LNCaP clone FGC (cell line): ENCODE measurements at regions not wholly inside any gene's neighbourhood (a gene's known extent, or its start where the extent isn't known, plus 50 kb on each side); places are given as distances from the start of the nearest gene placed in this dataset.

ENCODE experiments used
- DNase-seq: peaks from one replicate; pipeline ENCODE4 v3.0.0-alpha.2; 2011; ENCODE audit warnings: low read depth
- H3K4me3 ChIP-seq: 2 replicates; pipeline ENCODE4 v1.5.1; 2011; ENCODE audit warnings: mild to moderate bottlenecking, low read depth, low read length, control low read depth
- TF ChIP-seq, protein P1 (sequence below): IDR thresholded peaks from 2 replicates; pipeline ENCODE4 v1.5.1; 2012; ENCODE audit warnings: mild to moderate bottlenecking; ENCODE audit not compliant: control insufficient read depth, insufficient read depth; ENCODE audit errors: extremely low read depth

DNA sequence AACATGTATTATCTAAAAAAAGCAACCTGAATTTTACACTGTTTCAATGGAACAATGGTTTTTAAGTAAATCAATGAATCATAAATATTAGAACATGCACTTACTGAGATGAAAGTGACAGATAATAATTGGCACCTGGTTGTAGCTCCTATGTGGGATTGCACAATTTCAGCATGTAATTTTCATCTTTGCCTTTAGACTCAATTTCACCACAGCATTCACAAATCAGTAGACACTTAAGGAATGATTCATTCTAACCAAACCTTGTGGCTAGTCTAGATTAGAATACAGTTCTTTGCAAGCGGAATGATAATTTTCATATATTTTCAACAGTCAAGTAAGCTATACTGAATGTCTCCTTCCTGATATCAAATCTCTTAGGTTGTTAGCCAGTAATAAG, 853.4 kb downstream of the KCNT2 start:
- TF ChIP-seq, protein P1, sequence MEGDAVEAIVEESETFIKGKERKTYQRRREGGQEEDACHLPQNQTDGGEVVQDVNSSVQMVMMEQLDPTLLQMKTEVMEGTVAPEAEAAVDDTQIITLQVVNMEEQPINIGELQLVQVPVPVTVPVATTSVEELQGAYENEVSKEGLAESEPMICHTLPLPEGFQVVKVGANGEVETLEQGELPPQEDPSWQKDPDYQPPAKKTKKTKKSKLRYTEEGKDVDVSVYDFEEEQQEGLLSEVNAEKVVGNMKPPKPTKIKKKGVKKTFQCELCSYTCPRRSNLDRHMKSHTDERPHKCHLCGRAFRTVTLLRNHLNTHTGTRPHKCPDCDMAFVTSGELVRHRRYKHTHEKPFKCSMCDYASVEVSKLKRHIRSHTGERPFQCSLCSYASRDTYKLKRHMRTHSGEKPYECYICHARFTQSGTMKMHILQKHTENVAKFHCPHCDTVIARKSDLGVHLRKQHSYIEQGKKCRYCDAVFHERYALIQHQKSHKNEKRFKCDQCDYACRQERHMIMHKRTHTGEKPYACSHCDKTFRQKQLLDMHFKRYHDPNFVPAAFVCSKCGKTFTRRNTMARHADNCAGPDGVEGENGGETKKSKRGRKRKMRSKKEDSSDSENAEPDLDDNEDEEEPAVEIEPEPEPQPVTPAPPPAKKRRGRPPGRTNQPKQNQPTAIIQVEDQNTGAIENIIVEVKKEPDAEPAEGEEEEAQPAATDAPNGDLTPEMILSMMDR = no peak
- DNase-seq = no peak
- no peak overlapping the region for H3K4me3 ChIP-seq

DNA sequence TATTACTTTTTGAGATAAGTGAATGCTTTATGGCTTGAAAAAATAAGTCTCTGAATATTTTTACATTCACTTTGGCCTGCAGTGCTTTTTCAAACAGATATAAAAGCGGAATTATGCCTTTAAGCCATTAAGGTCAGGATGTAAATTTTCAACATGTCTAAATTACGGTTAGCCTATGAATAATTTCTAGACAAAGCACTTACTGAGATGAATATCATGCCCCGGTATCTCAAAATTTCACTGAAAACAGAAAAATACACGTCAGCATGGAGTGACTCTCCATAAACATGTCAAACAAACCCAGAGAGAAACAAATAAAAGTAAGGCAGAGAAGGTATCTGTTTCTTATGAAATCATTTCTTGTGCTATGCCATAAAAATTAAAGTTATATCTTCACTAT, 853.9 kb downstream of the KCNT2 start:
- TF ChIP-seq, protein P1 = no peak
- no peak overlapping the region for H3K4me3 ChIP-seq
- DNase-seq = no peak

DNA sequence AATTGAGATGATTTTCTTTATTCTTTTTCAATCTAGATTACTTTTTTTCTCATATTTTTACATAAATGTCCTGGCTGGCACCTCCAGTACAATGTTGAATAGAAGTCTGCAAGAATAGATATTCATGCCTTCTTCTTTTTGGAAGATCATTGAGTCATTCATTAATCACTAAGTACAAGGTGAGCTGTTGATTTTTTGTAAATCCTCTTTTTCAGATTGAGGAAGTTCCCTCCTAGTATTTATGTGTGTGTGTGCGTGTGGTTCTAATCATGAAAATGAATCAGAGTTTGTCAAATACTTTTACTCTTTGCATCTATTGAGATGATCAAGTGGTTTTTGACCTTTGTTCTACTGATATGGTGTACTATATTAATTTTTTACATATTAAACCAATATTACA, 859.3 kb downstream of the KCNT2 start:
- TF ChIP-seq, protein P1 = no peak
- H3K4me3 ChIP-seq = no peak overlapping the region
- no peak for DNase-seq

DNA sequence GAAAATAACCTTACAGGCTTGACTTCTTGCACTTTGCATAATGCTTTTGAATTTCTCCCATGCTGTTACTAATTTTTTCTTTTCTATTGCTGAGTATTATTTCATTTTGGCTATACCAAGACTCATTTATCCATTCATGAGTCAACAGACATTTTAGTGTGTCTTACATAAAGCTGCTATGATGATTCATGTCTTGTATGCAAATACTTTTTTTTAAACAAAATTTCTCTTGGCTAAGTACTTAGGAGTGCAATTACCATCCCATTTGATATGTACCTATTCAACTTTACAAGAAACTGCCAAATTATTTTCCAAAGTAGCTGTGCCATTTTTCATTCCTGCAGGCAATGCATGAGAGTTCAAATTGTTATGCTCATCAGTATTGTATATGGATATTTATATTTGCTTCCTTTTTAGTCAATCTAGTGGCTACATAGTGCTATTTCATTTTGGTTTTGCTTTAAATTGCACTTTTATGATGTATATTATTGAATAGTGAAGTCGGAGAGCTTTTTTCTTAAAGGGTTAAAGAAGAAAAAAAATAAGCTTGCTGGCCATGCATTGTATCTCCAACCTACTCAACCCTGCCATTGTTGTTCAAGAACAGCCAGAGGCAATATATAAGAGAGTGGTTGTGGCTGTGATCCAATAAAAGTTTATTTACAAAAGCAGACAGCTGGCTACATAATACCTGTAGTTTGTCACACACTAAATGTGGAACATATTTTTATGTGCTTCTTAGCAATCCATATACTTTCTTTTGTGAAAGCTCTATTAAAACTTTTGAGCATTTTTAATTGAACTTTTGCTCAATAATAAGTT, 862.8 kb downstream of the KCNT2 start:
- no peak overlapping the region for H3K4me3 ChIP-seq
- DNase-seq = no peak
- TF ChIP-seq, protein P1 = no peak

DNA sequence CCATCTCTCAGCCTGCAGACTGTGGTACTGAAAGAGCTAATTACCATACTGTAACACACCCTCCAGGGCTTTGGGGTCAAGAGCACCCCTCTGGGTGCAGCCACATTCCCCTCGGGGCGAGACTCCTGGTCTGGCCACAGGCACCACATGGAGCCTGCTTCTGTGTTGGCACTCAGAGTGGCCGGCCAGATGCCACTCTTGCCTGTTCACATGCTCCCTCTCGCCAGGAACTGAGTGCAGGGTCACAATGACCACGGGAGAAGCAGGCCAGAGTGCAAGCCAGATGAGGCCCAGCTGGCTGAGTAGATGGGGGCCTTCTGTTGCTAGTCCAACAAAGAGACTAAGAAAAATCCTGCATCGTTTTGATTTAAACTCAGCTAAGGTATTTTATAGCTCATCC, 864.0 kb downstream of the KCNT2 start:
- no peak for DNase-seq
- no peak overlapping the region for H3K4me3 ChIP-seq
- TF ChIP-seq, protein P1 = no peak

DNA sequence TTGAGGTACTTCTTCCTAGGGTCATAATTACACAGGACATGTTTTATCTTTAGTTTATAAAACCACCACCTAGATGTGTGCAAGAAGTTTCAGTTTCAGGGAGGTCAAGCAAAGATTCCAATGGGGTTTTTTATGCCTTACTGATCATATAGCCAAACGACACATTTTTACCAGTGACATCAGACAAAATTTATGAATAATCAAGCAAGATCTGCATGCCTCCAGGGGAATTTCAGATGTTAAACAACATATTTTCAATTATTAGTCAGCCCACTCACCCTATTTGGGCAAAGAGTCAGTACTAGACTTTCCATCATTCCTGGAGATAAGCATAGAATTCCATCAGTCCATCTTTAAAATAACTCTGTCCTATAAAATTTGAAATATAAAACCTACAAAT, 867.4 kb downstream of the KCNT2 start:
- no peak overlapping the region for H3K4me3 ChIP-seq
- TF ChIP-seq, protein P1 = no peak
- no peak for DNase-seq
